IMR-90 (cell line): ENCODE measurements at regions not wholly inside any gene's neighbourhood (a gene's known extent, or its start where the extent isn't known, plus 50 kb on each side); places are given as distances from the start of the nearest gene placed in this dataset.

Experiments used
- ATAC-seq: fragments of 200-7000 bp; cut with Tn5 transposase; 2 replicates; pipeline ENCODE4 v1.9.1; 2020; ENCODE audit warnings: low read depth, mild to moderate bottlenecking, moderate library complexity
- BruUV-seq: library from RNA; stranded (reverse); fragments of 400-500 nt; replicated peaks from 2 replicates; lab custom pipeline; 2021; lab: Mats Ljungman, UMichigan
- CTCF ChIA-PET: fragments of 300-600 bp; formaldehyde crosslinking; extraction: SDS; loops from one replicate; lab custom pipeline; 2021; ENCODE audit warnings: antibody characterized with exemption; lab: Yijun Ruan, JAX
- POLR2A ChIA-PET: fragments of 300-600 bp; sonication (Branson Sonifier 250); formaldehyde crosslinking; loops from one replicate; lab custom pipeline; 2022; ENCODE audit warnings: antibody characterized with exemption; ENCODE audit not compliant: unreplicated experiment; lab: Charles Lee
- DNase-seq: peaks from one replicate; pipeline ENCODE4 v3.0.0; 2013
- H2AFZ ChIP-seq: replicated peaks from 2 replicates; pipeline ENCODE3; 2013; ENCODE audit warnings: low read length, mild to moderate bottlenecking; ENCODE audit not compliant: poor library complexity
- H2AK5ac ChIP-seq: 2 replicates; pipeline ENCODE4 v1.6.1; 2013; ENCODE audit warnings: low read depth, low read length, inconsistent platforms
- H2AK9ac ChIP-seq: replicated peaks from 2 replicates; pipeline ENCODE3; 2013; ENCODE audit warnings: mild to moderate bottlenecking, low read depth, low read length, moderate library complexity; ENCODE audit not compliant: poor library complexity
- H2BK120ac ChIP-seq: 2 replicates; pipeline ENCODE4 v1.6.1; 2013; ENCODE audit warnings: low read depth, low read length, inconsistent platforms
- H2BK15ac ChIP-seq: 3 replicates; pipeline ENCODE4 v1.6.1; 2013; ENCODE audit warnings: low read depth, low read length, inconsistent platforms
- H2BK20ac ChIP-seq: 2 replicates; pipeline ENCODE4 v1.6.1; 2013; ENCODE audit warnings: low read depth, mild to moderate bottlenecking, inconsistent platforms, low read length, moderate library complexity
- H2BK5ac ChIP-seq: 2 replicates; pipeline ENCODE4 v1.6.1; 2013; ENCODE audit warnings: mild to moderate bottlenecking, low read depth, low read length, inconsistent platforms; ENCODE audit not compliant: poor library complexity, severe bottlenecking
- H3K14ac ChIP-seq: replicated peaks from 2 replicates; pipeline ENCODE4 v1.6.1; 2013; ENCODE audit warnings: low read depth, low read length, inconsistent platforms
- H3K18ac ChIP-seq: 2 replicates; pipeline ENCODE4 v1.6.1; 2013; ENCODE audit warnings: low read depth, low read length, control low read depth
- H3K23ac ChIP-seq: 2 replicates; pipeline ENCODE4 v1.6.1; 2013; ENCODE audit warnings: low read depth, low read length, inconsistent platforms
- H3K27ac ChIP-seq: 2 replicates; pipeline ENCODE4 v1.5.1; 2013; ENCODE audit warnings: mild to moderate bottlenecking, control low read depth, low read length; ENCODE audit not compliant: insufficient read depth
- H3K27me3 ChIP-seq: 2 replicates; pipeline ENCODE4 v1.6.1; 2013; ENCODE audit warnings: low read length; ENCODE audit not compliant: control insufficient read depth, insufficient read depth
- H3K36me3 ChIP-seq: 2 replicates; pipeline ENCODE4 v1.6.1; 2013; ENCODE audit warnings: low read length, mixed read lengths; ENCODE audit not compliant: control insufficient read depth, insufficient read depth
- H3K4ac ChIP-seq: 2 replicates; pipeline ENCODE4 v1.6.1; 2013; ENCODE audit warnings: low read depth, low read length, inconsistent platforms
- H3K4me1 ChIP-seq: 2 replicates; pipeline ENCODE4 v1.6.1; 2013; ENCODE audit warnings: low read length, mixed read lengths; ENCODE audit not compliant: control insufficient read depth, insufficient read depth
- H3K4me2 ChIP-seq: 2 replicates; pipeline ENCODE4 v1.6.1; 2013; ENCODE audit warnings: low read depth, mild to moderate bottlenecking, control low read depth, low read length, moderate library complexity
- H3K4me3 ChIP-seq: 2 replicates; pipeline ENCODE4 v1.5.1; 2013; ENCODE audit warnings: low read depth, mild to moderate bottlenecking, control low read depth, low read length, moderate library complexity; ENCODE audit not compliant: insufficient read depth
- H3K56ac ChIP-seq: 2 replicates; pipeline ENCODE4 v1.6.1; 2013; ENCODE audit warnings: low read length, inconsistent platforms; ENCODE audit not compliant: insufficient read depth; ENCODE audit errors: extremely low read depth
- H3K79me1 ChIP-seq, 2 experiments: 2 replicates each; pipeline ENCODE4 v1.6.1; 2013; ENCODE audit warnings: low read length in 2 of 2, inconsistent platforms in 1 of 2, low read depth in 1 of 2
- H3K9ac ChIP-seq: 2 replicates; pipeline ENCODE4 v1.6.1; 2013; ENCODE audit warnings: low read depth, low read length, control low read depth
- H3K9me1 ChIP-seq: 2 replicates; pipeline ENCODE4 v1.6.1; 2013; ENCODE audit warnings: low read length, inconsistent platforms; ENCODE audit not compliant: insufficient read depth
- H3K9me3 ChIP-seq: 2 replicates; pipeline ENCODE4 v1.6.1; 2013; ENCODE audit warnings: low read length; ENCODE audit not compliant: control insufficient read depth, insufficient read depth
- H4K20me1 ChIP-seq: 2 replicates; pipeline ENCODE4 v1.6.1; 2013; ENCODE audit warnings: low read length, inconsistent platforms; ENCODE audit not compliant: insufficient read depth
- H4K5ac ChIP-seq: 2 replicates; pipeline ENCODE4 v1.6.1; 2013; ENCODE audit warnings: mild to moderate bottlenecking, low read depth, low read length, control low read depth
- H4K8ac ChIP-seq, 2 experiments: 2 replicates each; pipeline ENCODE4 v1.6.1; 2013; ENCODE audit warnings: low read depth in 2 of 2, low read length in 2 of 2, control low read depth in 1 of 2, inconsistent platforms in 1 of 2
- H4K91ac ChIP-seq: 2 replicates; pipeline ENCODE4 v1.6.1; 2013; ENCODE audit warnings: low read depth, low read length, inconsistent platforms; ENCODE audit not compliant: insufficient read depth
- BHLHE40 ChIP-seq: fragments of 150-350 bp; IDR thresholded peaks from 2 replicates; pipeline ENCODE4 v1.6.1; 2016; ENCODE audit warnings: mild to moderate bottlenecking, low read depth, low read length
- CEBPB ChIP-seq: IDR thresholded peaks from 2 replicates; pipeline ENCODE4 v1.6.1; 2012; ENCODE audit warnings: low read depth, low read length, improper control_type of control experiment
- CHD1 ChIP-seq: IDR thresholded peaks from 2 replicates; pipeline ENCODE4 v1.6.1; 2012; ENCODE audit warnings: low read depth, low read length, improper control_type of control experiment
- FOS ChIP-seq: fragments of 150-350 bp; IDR thresholded peaks from 2 replicates; pipeline ENCODE4 v1.6.1; 2016; ENCODE audit warnings: low read depth, low read length
- MAFK ChIP-seq: IDR thresholded peaks from 2 replicates; pipeline ENCODE4 v1.6.1; 2012; ENCODE audit warnings: low read depth, low read length, improper control_type of control experiment
- MAZ ChIP-seq: IDR thresholded peaks from 2 replicates; pipeline ENCODE4 v1.6.1; 2012; ENCODE audit warnings: low read depth, mild to moderate bottlenecking, low read length, improper control_type of control experiment, moderate library complexity, borderline replicate concordance
- MXI1 ChIP-seq: IDR thresholded peaks from 2 replicates; pipeline ENCODE4 v1.6.1; 2012; ENCODE audit warnings: low read depth, mild to moderate bottlenecking, low read length, moderate library complexity, borderline replicate concordance
- NFE2L2 ChIP-seq: fragments of 150-350 bp; IDR thresholded peaks from 2 replicates; pipeline ENCODE4 v1.6.1; 2016; ENCODE audit warnings: low read depth, mild to moderate bottlenecking, low read length
- POLR2A ChIP-seq: IDR thresholded peaks from 2 replicates; pipeline ENCODE4 v1.6.1; 2012; ENCODE audit warnings: mild to moderate bottlenecking, low read depth, low read length
- RAD21 ChIP-seq: IDR thresholded peaks from 2 replicates; pipeline ENCODE4 v1.6.1; 2012; ENCODE audit warnings: low read length, improper control_type of control experiment
- RCOR1 ChIP-seq: IDR thresholded peaks from 2 replicates; pipeline ENCODE4 v1.6.1; 2012; ENCODE audit warnings: mild to moderate bottlenecking, low read length, improper control_type of control experiment; ENCODE audit not compliant: insufficient replicate concordance
- RFX5 ChIP-seq: IDR thresholded peaks from 2 replicates; pipeline ENCODE4 v1.8.0; 2012; ENCODE audit warnings: low read depth, mild to moderate bottlenecking, low read length, moderate library complexity
- SMC3 ChIP-seq: fragments of 150-350 bp; IDR thresholded peaks from 2 replicates; pipeline ENCODE4 v1.6.1; 2016; ENCODE audit warnings: low read depth, mild to moderate bottlenecking, antibody characterized with exemption, low read length, moderate library complexity
- WGBS, 2 experiments: methylation state at CpG; one replicate each; pipeline versions ENCODE4 v1.1.5 to v1.1.7; 2013; ENCODE audit warnings: missing lambda C conversion rate in 2 of 2; ENCODE audit not compliant: insufficient read length in 1 of 2; ENCODE audit errors: extremely low coverage in 2 of 2; 5-methylcytosine and 5-hydroxymethylcytosine counted together
- dilution Hi-C: fragments of 300-500 bp; cut with HindIII; formaldehyde crosslinking; loops from one replicate; pipeline ENCODE4 v1.14.3; 2018; ENCODE audit warnings: low sequenced_read_pairs; ENCODE audit not compliant: unreplicated experiment
- in situ Hi-C: fragments of 300-500 bp; cut with MboI; formaldehyde crosslinking; loops from 3 replicates; pipeline ENCODE4 v1.14.3; 2019; ENCODE audit warnings: low sequenced_read_pairs, inconsistent platforms, mixed read lengths
- intact Hi-C: fragments of 100-400 bp; cut with micrococcal nuclease; formaldehyde crosslinking; loops from 2 replicates; pipeline ENCODE4 v1.10.0; 2022
- TF ChIP-seq, protein P1 (sequence below): fragments of 150-350 bp; IDR thresholded peaks from 2 replicates; pipeline ENCODE4 v1.6.1; 2017; ENCODE audit warnings: mild to moderate bottlenecking, antibody characterized with exemption, low read length, low read depth
- TF ChIP-seq, protein P2 (sequence below): conservative IDR thresholded peaks from 2 replicates; pipeline ENCODE4 v1.5.1; 2012; ENCODE audit warnings: mild to moderate bottlenecking, low read depth, low read length, improper control_type of control experiment
- TF ChIP-seq, protein P3 (sequence below): fragments of 150-350 bp; IDR thresholded peaks from 2 replicates; pipeline ENCODE4 v1.6.1; 2016; ENCODE audit warnings: low read depth, mild to moderate bottlenecking, low read length, moderate library complexity, borderline replicate concordance

DNA sequence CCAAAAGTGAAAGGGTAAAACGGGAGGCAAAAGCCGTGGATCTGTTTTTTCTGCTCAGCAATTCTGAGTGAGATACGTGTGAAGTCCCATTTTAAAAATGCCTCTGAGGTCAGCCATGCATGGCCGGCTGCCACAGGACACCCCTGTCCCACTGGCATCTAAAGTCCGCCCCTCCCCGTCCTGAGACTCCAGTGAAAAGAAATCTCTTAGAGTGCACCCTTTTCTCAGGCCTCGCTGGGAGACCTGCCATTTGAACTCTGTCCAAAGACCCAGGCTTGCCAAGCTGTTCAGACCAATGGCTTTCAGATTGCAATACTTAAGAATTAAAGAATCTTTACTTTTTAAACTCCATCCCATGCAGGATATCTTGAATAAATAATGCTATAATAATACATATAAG is 61.0 kb upstream of the SLC24A5 start:
- H2BK5ac ChIP-seq: no peak overlapping the region
- peak overlapping the region; percentile 64 for H2AFZ ChIP-seq
- no peak overlapping the region for H3K56ac ChIP-seq
- H3K9ac ChIP-seq: no peak overlapping the region
- no peaks in the 10 kb centered on the region for H3K79me1 ChIP-seq
- no peak overlapping the region for H3K4ac ChIP-seq
- H4K91ac ChIP-seq: no peak overlapping the region
- in situ Hi-C loops: loop anchor here (10.0 kb wide), 1 partner anchor 55 kb away; no protein-coding TSS in a partner anchor
- no peaks in the 10 kb centered on the region for H3K9me1 ChIP-seq
- POLR2A ChIA-PET: no interaction called here
- H2BK20ac ChIP-seq: no peak overlapping the region
- H2BK120ac ChIP-seq: no peak overlapping the region
- H3K4me2 ChIP-seq: peak overlapping the region; percentile 14; the same call in 1 of the 2 replicates
- H3K9me3 ChIP-seq: no peaks in the 10 kb centered on the region
- no peaks in the 10 kb centered on the region for H3K27me3 ChIP-seq
- TF ChIP-seq BHLHE40: no peak
- TF ChIP-seq RAD21: no peak
- TF ChIP-seq RCOR1: no peak
- no peak for TF ChIP-seq RFX5
- no peak for TF ChIP-seq FOS
- no peak for TF ChIP-seq POLR2A
- no peak for TF ChIP-seq CHD1
- no peak for TF ChIP-seq NFE2L2
- no peak for TF ChIP-seq CEBPB
- TF ChIP-seq, protein P1, sequence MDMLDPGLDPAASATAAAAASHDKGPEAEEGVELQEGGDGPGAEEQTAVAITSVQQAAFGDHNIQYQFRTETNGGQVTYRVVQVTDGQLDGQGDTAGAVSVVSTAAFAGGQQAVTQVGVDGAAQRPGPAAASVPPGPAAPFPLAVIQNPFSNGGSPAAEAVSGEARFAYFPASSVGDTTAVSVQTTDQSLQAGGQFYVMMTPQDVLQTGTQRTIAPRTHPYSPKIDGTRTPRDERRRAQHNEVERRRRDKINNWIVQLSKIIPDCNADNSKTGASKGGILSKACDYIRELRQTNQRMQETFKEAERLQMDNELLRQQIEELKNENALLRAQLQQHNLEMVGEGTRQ: no peak
- TF ChIP-seq MAZ: no peak
- TF ChIP-seq, protein P2, sequence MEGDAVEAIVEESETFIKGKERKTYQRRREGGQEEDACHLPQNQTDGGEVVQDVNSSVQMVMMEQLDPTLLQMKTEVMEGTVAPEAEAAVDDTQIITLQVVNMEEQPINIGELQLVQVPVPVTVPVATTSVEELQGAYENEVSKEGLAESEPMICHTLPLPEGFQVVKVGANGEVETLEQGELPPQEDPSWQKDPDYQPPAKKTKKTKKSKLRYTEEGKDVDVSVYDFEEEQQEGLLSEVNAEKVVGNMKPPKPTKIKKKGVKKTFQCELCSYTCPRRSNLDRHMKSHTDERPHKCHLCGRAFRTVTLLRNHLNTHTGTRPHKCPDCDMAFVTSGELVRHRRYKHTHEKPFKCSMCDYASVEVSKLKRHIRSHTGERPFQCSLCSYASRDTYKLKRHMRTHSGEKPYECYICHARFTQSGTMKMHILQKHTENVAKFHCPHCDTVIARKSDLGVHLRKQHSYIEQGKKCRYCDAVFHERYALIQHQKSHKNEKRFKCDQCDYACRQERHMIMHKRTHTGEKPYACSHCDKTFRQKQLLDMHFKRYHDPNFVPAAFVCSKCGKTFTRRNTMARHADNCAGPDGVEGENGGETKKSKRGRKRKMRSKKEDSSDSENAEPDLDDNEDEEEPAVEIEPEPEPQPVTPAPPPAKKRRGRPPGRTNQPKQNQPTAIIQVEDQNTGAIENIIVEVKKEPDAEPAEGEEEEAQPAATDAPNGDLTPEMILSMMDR: no peak
- TF ChIP-seq MXI1: no peak
- no peak for TF ChIP-seq MAFK
- no peak for TF ChIP-seq SMC3
- TF ChIP-seq, protein P3, sequence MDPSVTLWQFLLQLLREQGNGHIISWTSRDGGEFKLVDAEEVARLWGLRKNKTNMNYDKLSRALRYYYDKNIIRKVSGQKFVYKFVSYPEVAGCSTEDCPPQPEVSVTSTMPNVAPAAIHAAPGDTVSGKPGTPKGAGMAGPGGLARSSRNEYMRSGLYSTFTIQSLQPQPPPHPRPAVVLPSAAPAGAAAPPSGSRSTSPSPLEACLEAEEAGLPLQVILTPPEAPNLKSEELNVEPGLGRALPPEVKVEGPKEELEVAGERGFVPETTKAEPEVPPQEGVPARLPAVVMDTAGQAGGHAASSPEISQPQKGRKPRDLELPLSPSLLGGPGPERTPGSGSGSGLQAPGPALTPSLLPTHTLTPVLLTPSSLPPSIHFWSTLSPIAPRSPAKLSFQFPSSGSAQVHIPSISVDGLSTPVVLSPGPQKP: no peak
- no peak overlapping the region for H3K23ac ChIP-seq
- H3K36me3 ChIP-seq: no peaks in the 10 kb centered on the region
- no peak overlapping the region for H2BK15ac ChIP-seq
- DNase-seq (peak; percentile 14), ATAC-seq (no peak)
- H3K27ac ChIP-seq: no peak overlapping the region
- intact Hi-C loops: no loop called here
- dilution Hi-C loops: no loop called here
- no peak overlapping the region for H2AK5ac ChIP-seq
- peaks cover 3% of the 10 kb centered on the region; the same call in 1 of the 2 replicates for H3K4me1 ChIP-seq
- no peak overlapping the region for H3K18ac ChIP-seq
- WGBS, 2 experiments: 0% methylated on average over 1 of the region's 7 CpGs; no CpG with 5 or more reads in 1 of the 2 experiments
- H2AK9ac ChIP-seq: no peak overlapping the region
- peak overlapping the region in 1 of 2 experiments; percentile 66; a peak in 1 of 4 replicates for H4K8ac ChIP-seq
- no peaks in the 10 kb centered on the region for H4K20me1 ChIP-seq
- BruUV-seq: no TSS peak
- CTCF ChIA-PET: no interaction called here
- H3K14ac ChIP-seq: no peak overlapping the region
- no peak overlapping the region for H4K5ac ChIP-seq
- H3K4me3 ChIP-seq: no peak overlapping the region
